Esophagus squamous epithelium (tissue), 4 donors: ENCODE measurements at regions not wholly inside any gene's neighbourhood (a gene's known extent, or its start where the extent isn't known, plus 50 kb on each side); places are given as distances from the start of the nearest gene placed in this dataset.

ENCODE experiments used
- POLR2A ChIP-seq, 4 donors: fragments of 450-650 bp; IDR thresholded peaks; one replicate each; pipeline ENCODE4 v1.6.1; 2017; ENCODE audit warnings: antibody characterized with exemption in 4 of 4, mild to moderate bottlenecking in 4 of 4, moderate library complexity in 3 of 4
- TF ChIP-seq, protein P1 (sequence below), 6 experiments: fragments of 450-650 bp in 4 of 6; fragments of 200-600 bp in 2 of 6; sonication (generic) in 2 of 6; IDR thresholded peaks; one replicate each; pipeline ENCODE4 v1.5.1; 2016 to 2019; ENCODE audit warnings: antibody characterized with exemption in 6 of 6, mild to moderate bottlenecking in 4 of 6, moderate library complexity in 4 of 6

DNA sequence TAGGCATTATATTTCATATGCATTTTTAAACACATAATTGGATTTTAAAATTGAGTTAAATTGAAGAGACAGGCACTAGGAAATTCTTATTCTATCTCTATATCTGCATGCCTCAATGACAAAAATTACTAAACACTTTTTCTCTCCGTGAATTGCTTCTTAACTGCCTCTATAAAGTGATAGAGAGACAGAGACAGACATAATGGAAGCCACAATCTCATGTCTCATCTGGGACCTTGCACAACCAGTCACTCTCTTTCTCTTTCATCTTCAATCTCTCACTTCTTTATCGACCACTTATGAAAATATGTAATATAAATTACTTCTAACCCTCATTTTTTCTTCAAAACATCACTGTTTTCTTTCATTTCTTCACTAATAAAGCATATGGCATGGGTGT lies 238.9 kb upstream of the ZNF804A start:
- TF ChIP-seq, protein P1, sequence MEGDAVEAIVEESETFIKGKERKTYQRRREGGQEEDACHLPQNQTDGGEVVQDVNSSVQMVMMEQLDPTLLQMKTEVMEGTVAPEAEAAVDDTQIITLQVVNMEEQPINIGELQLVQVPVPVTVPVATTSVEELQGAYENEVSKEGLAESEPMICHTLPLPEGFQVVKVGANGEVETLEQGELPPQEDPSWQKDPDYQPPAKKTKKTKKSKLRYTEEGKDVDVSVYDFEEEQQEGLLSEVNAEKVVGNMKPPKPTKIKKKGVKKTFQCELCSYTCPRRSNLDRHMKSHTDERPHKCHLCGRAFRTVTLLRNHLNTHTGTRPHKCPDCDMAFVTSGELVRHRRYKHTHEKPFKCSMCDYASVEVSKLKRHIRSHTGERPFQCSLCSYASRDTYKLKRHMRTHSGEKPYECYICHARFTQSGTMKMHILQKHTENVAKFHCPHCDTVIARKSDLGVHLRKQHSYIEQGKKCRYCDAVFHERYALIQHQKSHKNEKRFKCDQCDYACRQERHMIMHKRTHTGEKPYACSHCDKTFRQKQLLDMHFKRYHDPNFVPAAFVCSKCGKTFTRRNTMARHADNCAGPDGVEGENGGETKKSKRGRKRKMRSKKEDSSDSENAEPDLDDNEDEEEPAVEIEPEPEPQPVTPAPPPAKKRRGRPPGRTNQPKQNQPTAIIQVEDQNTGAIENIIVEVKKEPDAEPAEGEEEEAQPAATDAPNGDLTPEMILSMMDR (IDR thresholded peaks at IDR 0.05) = no peak
- no peak for TF ChIP-seq POLR2A (IDR thresholded peaks at IDR 0.05)
